PC-3 (cell line): ENCODE measurements at regions not wholly inside any gene's neighbourhood (a gene's known extent, or its start where the extent isn't known, plus 50 kb on each side); places are given as distances from the start of the nearest gene placed in this dataset.

Experiments
- EZH2 ChIP-seq: fragments of 300-600 bp; sonication (generic); IDR thresholded peaks from one replicate; pipeline ENCODE4 v1.6.1; 2017; ENCODE audit warnings: antibody characterized with exemption, mild to moderate bottlenecking, low read length; ENCODE audit not compliant: unreplicated experiment
- EZH2phosphoT487 ChIP-seq: fragments of 300-600 bp; sonication (generic); IDR thresholded peaks from 2 replicates; pipeline ENCODE4 v1.6.1; 2018; ENCODE audit warnings: mild to moderate bottlenecking, antibody characterized with exemption, low read length, borderline replicate concordance
- TF ChIP-seq, protein P1 (sequence below): fragments of 300-600 bp; sonication (generic); conservative IDR thresholded peaks from 2 replicates; pipeline ENCODE4 v1.5.1; 2017; ENCODE audit warnings: antibody characterized with exemption, low read depth, mild to moderate bottlenecking, low read length

DNA sequence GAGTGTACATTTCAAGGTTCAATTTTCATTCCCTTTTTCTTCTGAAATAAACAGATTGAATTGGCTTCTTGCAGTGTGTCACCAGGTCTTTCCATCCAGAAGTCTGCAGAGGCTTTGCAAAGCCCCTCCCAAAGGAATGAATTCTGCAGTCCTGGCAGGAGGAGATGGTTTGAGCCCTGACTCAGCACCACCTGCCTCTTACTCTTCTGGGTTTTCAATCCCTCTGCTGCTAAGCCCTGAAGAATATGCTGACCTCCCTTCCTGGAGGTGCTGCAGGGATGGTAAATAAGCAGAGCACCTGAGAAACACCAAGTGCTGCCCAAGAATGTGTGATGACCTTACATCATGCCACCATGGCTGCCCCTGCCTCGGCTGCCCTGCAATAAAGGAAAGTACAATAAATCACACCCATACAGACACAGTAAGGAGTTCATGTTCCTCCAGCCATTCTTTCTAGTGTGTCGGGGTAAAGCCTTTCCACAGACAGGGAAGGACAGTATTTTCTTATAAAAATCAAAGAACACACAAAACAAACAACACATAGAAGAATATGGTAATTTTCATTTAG, 209.2 kb downstream of the ZNF326 start:
- TF ChIP-seq, protein P1, sequence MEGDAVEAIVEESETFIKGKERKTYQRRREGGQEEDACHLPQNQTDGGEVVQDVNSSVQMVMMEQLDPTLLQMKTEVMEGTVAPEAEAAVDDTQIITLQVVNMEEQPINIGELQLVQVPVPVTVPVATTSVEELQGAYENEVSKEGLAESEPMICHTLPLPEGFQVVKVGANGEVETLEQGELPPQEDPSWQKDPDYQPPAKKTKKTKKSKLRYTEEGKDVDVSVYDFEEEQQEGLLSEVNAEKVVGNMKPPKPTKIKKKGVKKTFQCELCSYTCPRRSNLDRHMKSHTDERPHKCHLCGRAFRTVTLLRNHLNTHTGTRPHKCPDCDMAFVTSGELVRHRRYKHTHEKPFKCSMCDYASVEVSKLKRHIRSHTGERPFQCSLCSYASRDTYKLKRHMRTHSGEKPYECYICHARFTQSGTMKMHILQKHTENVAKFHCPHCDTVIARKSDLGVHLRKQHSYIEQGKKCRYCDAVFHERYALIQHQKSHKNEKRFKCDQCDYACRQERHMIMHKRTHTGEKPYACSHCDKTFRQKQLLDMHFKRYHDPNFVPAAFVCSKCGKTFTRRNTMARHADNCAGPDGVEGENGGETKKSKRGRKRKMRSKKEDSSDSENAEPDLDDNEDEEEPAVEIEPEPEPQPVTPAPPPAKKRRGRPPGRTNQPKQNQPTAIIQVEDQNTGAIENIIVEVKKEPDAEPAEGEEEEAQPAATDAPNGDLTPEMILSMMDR: no peak
- TF ChIP-seq EZH2phosphoT487 (no peak), EZH2 (no peak)
